GM23338 (cell line): ENCODE measurements at regions not wholly inside any gene's neighbourhood (a gene's known extent, or its start where the extent isn't known, plus 50 kb on each side); places are given as distances from the start of the nearest gene placed in this dataset.

ENCODE experiments used
- CREB1 ChIP-seq: fragments of 250-450 bp; sonication (Bioruptor Pico); IDR thresholded peaks from 2 replicates; pipeline ENCODE4 v1.5.0; 2020; ENCODE audit warnings: low read depth, mild to moderate bottlenecking, moderate library complexity
- ETS1 ChIP-seq: IDR thresholded peaks from 2 replicates; pipeline ENCODE4 v1.6.1; 2016; ENCODE audit warnings: antibody characterized with exemption
- EZH2 ChIP-seq: fragments of 200-600 bp; sonication (generic); IDR thresholded peaks from one replicate; pipeline ENCODE4 v1.8.0; 2017; ENCODE audit warnings: antibody characterized with exemption, mild to moderate bottlenecking, low read depth; ENCODE audit not compliant: unreplicated experiment
- EZH2phosphoT487 ChIP-seq: fragments of 200-600 bp; sonication (generic); IDR thresholded peaks from one replicate; pipeline ENCODE4 v1.8.1; 2018; ENCODE audit warnings: antibody characterized with exemption; ENCODE audit not compliant: unreplicated experiment
- JUNB ChIP-seq: IDR thresholded peaks from one replicate; pipeline ENCODE4 v1.6.1; 2016; ENCODE audit warnings: antibody characterized with exemption; ENCODE audit not compliant: unreplicated experiment
- POLR2AphosphoS5 ChIP-seq: IDR thresholded peaks from 2 replicates; pipeline ENCODE4 v1.6.1; 2016; ENCODE audit warnings: antibody characterized with exemption, low read depth
- STAT1 ChIP-seq: IDR thresholded peaks from one replicate; pipeline ENCODE4 v1.6.1; 2016; ENCODE audit warnings: antibody characterized with exemption; ENCODE audit not compliant: unreplicated experiment
- ZNF114 ChIP-seq: fragments of 250-450 bp; sonication (Bioruptor Pico); IDR thresholded peaks from 2 replicates; pipeline ENCODE4 v1.5.0; 2020; ENCODE audit warnings: mild to moderate bottlenecking, moderate library complexity
- TF ChIP-seq, protein P1 (sequence below): IDR thresholded peaks from one replicate; pipeline ENCODE4 v1.6.1; 2018; ENCODE audit warnings: antibody characterized with exemption; ENCODE audit not compliant: unreplicated experiment
- TF ChIP-seq, protein P2 (sequence below), 2 experiments: fragments of 200-600 bp in 1 of 2; sonication (generic) in 1 of 2; conservative IDR thresholded peaks; 2 replicates each; pipeline versions ENCODE4 v1.5.1 to v1.6.1; 2016 to 2017; ENCODE audit warnings: antibody characterized with exemption in 2 of 2, low read depth in 2 of 2, mild to moderate bottlenecking in 2 of 2, moderate library complexity in 1 of 2
- TF ChIP-seq, protein P3 (sequence below): fragments of 250-450 bp; sonication (Bioruptor Pico); IDR thresholded peaks from 2 replicates; pipeline ENCODE4 v1.5.0; 2020; ENCODE audit warnings: mild to moderate bottlenecking, moderate library complexity

GRCh38 chr1:220943319-220943996, 64.2 kb downstream of the HLX start:
- TF ChIP-seq POLR2AphosphoS5 (no peak), EZH2 (no peak), EZH2phosphoT487 (no peak), CREB1 (CRISPR knock-in tag) (no peak), STAT1 (no peak), ZNF114 (no peak), JUNB (no peak), ETS1 (no peak)
- TF ChIP-seq, protein P1, sequence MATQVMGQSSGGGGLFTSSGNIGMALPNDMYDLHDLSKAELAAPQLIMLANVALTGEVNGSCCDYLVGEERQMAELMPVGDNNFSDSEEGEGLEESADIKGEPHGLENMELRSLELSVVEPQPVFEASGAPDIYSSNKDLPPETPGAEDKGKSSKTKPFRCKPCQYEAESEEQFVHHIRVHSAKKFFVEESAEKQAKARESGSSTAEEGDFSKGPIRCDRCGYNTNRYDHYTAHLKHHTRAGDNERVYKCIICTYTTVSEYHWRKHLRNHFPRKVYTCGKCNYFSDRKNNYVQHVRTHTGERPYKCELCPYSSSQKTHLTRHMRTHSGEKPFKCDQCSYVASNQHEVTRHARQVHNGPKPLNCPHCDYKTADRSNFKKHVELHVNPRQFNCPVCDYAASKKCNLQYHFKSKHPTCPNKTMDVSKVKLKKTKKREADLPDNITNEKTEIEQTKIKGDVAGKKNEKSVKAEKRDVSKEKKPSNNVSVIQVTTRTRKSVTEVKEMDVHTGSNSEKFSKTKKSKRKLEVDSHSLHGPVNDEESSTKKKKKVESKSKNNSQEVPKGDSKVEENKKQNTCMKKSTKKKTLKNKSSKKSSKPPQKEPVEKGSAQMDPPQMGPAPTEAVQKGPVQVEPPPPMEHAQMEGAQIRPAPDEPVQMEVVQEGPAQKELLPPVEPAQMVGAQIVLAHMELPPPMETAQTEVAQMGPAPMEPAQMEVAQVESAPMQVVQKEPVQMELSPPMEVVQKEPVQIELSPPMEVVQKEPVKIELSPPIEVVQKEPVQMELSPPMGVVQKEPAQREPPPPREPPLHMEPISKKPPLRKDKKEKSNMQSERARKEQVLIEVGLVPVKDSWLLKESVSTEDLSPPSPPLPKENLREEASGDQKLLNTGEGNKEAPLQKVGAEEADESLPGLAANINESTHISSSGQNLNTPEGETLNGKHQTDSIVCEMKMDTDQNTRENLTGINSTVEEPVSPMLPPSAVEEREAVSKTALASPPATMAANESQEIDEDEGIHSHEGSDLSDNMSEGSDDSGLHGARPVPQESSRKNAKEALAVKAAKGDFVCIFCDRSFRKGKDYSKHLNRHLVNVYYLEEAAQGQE: no peak
- TF ChIP-seq, protein P2, sequence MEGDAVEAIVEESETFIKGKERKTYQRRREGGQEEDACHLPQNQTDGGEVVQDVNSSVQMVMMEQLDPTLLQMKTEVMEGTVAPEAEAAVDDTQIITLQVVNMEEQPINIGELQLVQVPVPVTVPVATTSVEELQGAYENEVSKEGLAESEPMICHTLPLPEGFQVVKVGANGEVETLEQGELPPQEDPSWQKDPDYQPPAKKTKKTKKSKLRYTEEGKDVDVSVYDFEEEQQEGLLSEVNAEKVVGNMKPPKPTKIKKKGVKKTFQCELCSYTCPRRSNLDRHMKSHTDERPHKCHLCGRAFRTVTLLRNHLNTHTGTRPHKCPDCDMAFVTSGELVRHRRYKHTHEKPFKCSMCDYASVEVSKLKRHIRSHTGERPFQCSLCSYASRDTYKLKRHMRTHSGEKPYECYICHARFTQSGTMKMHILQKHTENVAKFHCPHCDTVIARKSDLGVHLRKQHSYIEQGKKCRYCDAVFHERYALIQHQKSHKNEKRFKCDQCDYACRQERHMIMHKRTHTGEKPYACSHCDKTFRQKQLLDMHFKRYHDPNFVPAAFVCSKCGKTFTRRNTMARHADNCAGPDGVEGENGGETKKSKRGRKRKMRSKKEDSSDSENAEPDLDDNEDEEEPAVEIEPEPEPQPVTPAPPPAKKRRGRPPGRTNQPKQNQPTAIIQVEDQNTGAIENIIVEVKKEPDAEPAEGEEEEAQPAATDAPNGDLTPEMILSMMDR (conservative IDR thresholded peaks at IDR 0.05; ENCODE audit: low read depth in 2 of 2): no peak
- TF ChIP-seq, protein P3, sequence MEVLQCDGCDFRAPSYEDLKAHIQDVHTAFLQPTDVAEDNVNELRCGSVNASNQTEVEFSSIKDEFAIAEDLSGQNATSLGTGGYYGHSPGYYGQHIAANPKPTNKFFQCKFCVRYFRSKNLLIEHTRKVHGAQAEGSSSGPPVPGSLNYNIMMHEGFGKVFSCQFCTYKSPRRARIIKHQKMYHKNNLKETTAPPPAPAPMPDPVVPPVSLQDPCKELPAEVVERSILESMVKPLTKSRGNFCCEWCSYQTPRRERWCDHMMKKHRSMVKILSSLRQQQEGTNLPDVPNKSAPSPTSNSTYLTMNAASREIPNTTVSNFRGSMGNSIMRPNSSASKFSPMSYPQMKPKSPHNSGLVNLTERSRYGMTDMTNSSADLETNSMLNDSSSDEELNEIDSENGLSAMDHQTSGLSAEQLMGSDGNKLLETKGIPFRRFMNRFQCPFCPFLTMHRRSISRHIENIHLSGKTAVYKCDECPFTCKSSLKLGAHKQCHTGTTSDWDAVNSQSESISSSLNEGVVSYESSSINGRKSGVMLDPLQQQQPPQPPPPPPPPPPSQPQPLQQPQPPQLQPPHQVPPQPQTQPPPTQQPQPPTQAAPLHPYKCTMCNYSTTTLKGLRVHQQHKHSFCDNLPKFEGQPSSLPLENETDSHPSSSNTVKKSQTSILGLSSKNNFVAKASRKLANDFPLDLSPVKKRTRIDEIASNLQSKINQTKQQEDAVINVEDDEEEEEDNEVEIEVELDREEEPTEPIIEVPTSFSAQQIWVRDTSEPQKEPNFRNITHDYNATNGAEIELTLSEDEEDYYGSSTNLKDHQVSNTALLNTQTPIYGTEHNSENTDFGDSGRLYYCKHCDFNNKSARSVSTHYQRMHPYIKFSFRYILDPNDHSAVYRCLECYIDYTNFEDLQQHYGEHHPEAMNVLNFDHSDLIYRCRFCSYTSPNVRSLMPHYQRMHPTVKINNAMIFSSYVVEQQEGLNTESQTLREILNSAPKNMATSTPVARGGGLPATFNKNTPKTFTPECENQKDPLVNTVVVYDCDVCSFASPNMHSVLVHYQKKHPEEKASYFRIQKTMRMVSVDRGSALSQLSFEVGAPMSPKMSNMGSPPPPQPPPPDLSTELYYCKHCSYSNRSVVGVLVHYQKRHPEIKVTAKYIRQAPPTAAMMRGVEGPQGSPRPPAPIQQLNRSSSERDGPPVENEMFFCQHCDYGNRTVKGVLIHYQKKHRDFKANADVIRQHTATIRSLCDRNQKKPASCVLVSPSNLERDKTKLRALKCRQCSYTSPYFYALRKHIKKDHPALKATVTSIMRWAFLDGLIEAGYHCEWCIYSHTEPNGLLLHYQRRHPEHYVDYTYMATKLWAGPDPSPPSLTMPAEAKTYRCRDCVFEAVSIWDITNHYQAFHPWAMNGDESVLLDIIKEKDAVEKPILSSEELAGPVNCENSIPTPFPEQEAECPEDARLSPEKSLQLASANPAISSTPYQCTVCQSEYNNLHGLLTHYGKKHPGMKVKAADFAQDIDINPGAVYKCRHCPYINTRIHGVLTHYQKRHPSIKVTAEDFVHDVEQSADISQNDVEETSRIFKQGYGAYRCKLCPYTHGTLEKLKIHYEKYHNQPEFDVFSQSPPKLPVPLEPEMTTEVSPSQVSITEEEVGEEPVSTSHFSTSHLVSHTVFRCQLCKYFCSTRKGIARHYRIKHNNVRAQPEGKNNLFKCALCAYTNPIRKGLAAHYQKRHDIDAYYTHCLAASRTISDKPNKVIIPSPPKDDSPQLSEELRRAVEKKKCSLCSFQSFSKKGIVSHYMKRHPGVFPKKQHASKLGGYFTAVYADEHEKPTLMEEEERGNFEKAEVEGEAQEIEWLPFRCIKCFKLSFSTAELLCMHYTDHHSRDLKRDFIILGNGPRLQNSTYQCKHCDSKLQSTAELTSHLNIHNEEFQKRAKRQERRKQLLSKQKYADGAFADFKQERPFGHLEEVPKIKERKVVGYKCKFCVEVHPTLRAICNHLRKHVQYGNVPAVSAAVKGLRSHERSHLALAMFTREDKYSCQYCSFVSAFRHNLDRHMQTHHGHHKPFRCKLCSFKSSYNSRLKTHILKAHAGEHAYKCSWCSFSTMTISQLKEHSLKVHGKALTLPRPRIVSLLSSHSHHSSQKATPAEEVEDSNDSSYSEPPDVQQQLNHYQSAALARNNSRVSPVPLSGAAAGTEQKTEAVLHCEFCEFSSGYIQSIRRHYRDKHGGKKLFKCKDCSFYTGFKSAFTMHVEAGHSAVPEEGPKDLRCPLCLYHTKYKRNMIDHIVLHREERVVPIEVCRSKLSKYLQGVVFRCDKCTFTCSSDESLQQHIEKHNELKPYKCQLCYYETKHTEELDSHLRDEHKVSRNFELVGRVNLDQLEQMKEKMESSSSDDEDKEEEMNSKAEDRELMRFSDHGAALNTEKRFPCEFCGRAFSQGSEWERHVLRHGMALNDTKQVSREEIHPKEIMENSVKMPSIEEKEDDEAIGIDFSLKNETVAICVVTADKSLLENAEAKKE (CRISPR knock-in tag): no peak
